Stomach (tissue), 8 donors: ENCODE measurements at regions not wholly inside any gene's neighbourhood (a gene's known extent, or its start where the extent isn't known, plus 50 kb on each side); places are given as distances from the start of the nearest gene placed in this dataset.

Experiments used
- DNase-seq, 2 donors: peaks; one replicate each; pipeline versions ENCODE4 v3.0.0 to v3.0.0-alpha.2; 2013 to 2019
- H3K27ac ChIP-seq, 5 donors: fragments of 200-600 bp in 4 of 5; sonication (generic) in 4 of 5; one replicate each; pipeline ENCODE4 v1.5.1; 2013 to 2019; ENCODE audit warnings: mild to moderate bottlenecking in 1 of 5, moderate library complexity in 1 of 5
- H3K27me3 ChIP-seq, 3 donors: fragments of 200-600 bp; sonication (generic); one replicate each; pipeline ENCODE4 v1.5.1; 2017 to 2019; ENCODE audit warnings: mixed run types in 1 of 3
- H3K36me3 ChIP-seq, 4 donors: fragments of 200-600 bp; sonication (generic); 1 replicate in 3 of 4; 2 replicates in 1 of 4; pipeline ENCODE4 v1.5.1; 2016 to 2019
- H3K4me1 ChIP-seq, 4 donors: fragments of 200-600 bp; sonication (generic); one replicate each; pipeline ENCODE4 v1.5.1; 2016 to 2019
- H3K4me3 ChIP-seq, 4 donors: fragments of 200-600 bp; sonication (generic) in 3 of 4; one replicate each; pipeline ENCODE4 v1.5.1; 2016 to 2019; ENCODE audit warnings: mild to moderate bottlenecking in 1 of 4
- H3K9me3 ChIP-seq, 4 donors: fragments of 200-600 bp; sonication (generic); one replicate each; pipeline ENCODE4 v1.5.1; 2016 to 2019
- CTCF ChIP-seq, 7 experiments: fragments of 450-650 bp in 4 of 7; fragments of 200-600 bp in 3 of 7; sonication (generic) in 3 of 7; IDR thresholded peaks; one replicate each; pipeline ENCODE4 v1.5.1; 2016 to 2019; ENCODE audit warnings: antibody characterized with exemption in 7 of 7, control low read depth in 2 of 7, mild to moderate bottlenecking in 1 of 7
- EP300 ChIP-seq: sonication (generic); formaldehyde crosslinking; IDR thresholded peaks from one replicate; pipeline ENCODE4 v1.6.1; 2017; ENCODE audit warnings: antibody characterized with exemption
- POLR2A ChIP-seq, 4 donors: fragments of 450-650 bp; IDR thresholded peaks; one replicate each; pipeline ENCODE4 v1.6.1; 2016; ENCODE audit warnings: antibody characterized with exemption in 4 of 4, control low read depth in 2 of 4, mild to moderate bottlenecking in 1 of 4, moderate library complexity in 1 of 4
- POLR2AphosphoS5 ChIP-seq, 3 donors: sonication (generic); formaldehyde crosslinking; IDR thresholded peaks; one replicate each; pipeline ENCODE4 v1.6.1; 2016; ENCODE audit warnings: antibody characterized with exemption in 3 of 3
- WGBS, 5 donors: extraction: QIAGEN DNeasy Blood & Tissue Kit in 3 of 5; methylation state at CpG; one replicate each; pipeline versions ENCODE4 v1.1.5 to v1.1.7; 2013 to 2018; 5-methylcytosine and 5-hydroxymethylcytosine counted together
- intact Hi-C: fragments of 100-400 bp; cut with DNase I; formaldehyde crosslinking; loops from one replicate; pipeline ENCODE4 v1.15.1; 2023; ENCODE audit warnings: low total_unique reads
- donor health status: healthy with polysubstance abuse.
- donor health status: Bipolar disorder and iron deficiency.
- donor health status: healthy.

DNA sequence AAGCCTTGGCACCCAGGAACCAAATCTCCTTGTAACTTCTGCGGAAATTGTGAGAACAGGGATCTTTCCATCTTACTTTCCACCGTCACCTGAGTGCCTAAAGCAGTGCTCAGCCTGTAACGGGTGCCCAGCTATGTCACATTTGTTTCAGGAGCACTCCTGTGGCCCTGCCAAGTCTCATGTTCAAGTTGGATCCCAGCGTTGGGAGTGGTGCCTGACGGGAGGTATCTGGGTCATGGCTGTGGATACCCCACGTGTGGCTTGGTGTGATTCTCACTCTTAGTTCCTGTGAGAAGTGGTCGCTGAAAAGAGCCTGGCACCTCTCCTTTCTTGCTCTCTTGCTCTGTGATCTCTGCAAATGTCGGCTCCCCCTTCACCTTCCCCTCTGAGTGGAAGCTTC, 114.9 kb downstream of the UQCRFS1 start:
- 74 to 82% (median 80%) methylated on average over 8 of the region's 8 CpGs for WGBS, 5 donors
- DNase-seq = no peak
- intact Hi-C loops = no loop called here
- TF ChIP-seq EP300 (no peak), POLR2AphosphoS5 (IDR thresholded peaks at IDR 0.05) (no peak), CTCF (IDR thresholded peaks at IDR 0.05) (no peak), POLR2A (IDR thresholded peaks at IDR 0.05) (no peak)
- no peak overlapping the region for H3K4me3 ChIP-seq
- peak overlapping the region in 3 of 5 donors; percentile 69 to 74 (median 71) for H3K27ac ChIP-seq
- H3K9me3 ChIP-seq = peaks cover 0 to 18% (median 2%) of the 10 kb centered on the region in 4 donors
- H3K36me3 ChIP-seq = no peaks in the 10 kb centered on the region
- H3K4me1 ChIP-seq = peaks cover 0 to 11% (median 0%) of the 10 kb centered on the region in 4 donors
- H3K27me3 ChIP-seq = no peaks in the 10 kb centered on the region

DNA sequence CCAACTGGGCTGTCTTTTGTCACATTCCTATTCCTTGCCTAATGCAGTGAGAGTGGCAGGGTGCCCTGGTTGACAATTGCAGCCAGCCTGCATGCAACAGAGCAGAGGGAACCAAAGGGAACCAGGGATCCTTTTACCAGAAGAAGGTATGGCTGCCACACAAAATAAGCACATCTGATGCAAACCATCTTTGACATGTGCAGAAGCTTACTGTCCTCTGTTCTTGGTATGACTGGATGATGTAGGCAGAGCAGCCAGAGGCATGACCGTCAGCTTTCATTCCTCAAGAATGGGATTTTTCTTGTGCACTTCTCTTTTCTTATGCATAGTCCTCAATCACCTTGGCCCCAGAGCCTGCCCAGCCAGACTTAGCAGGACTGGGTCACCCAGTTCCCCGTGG, 116.1 kb downstream of the UQCRFS1 start:
- Histone ChIP-seq H3K36me3 (no peaks in the 10 kb centered on the region), H3K27me3 (no peaks in the 10 kb centered on the region), H3K9me3 (peaks cover 0 to 18% (median 2%) of the 10 kb centered on the region in 4 donors), H3K4me3 (no peak overlapping the region), H3K4me1 (peaks cover 0 to 11% (median 0%) of the 10 kb centered on the region in 4 donors), H3K27ac (no peak overlapping the region)
- no peak for TF ChIP-seq CTCF (IDR thresholded peaks at IDR 0.05)
- no peak for TF ChIP-seq EP300
- no peak for TF ChIP-seq POLR2A (IDR thresholded peaks at IDR 0.05)
- no peak for TF ChIP-seq POLR2AphosphoS5 (IDR thresholded peaks at IDR 0.05)
- no peak for DNase-seq
- 55 to 68% (median 63%) methylated on average over 2 of the region's 2 CpGs for WGBS, 5 donors
- intact Hi-C loops = no loop called here

- TF ChIP-seq POLR2AphosphoS5 (IDR thresholded peaks at IDR 0.05) (no peak), POLR2A (IDR thresholded peaks at IDR 0.05) (no peak), EP300 (no peak), CTCF (IDR thresholded peaks at IDR 0.05) (no peak)
- WGBS, 5 donors = 81 to 88% (median 86%) methylated on average over 6 of the region's 6 CpGs
- DNase-seq = no peak
- Histone ChIP-seq H3K9me3 (peaks cover 0 to 5% (median 0%) of the 10 kb centered on the region in 4 donors), H3K36me3 (no peaks in the 10 kb centered on the region), H3K4me1 (peaks cover 0 to 5% (median 0%) of the 10 kb centered on the region in 4 donors), H3K27me3 (no peaks in the 10 kb centered on the region), H3K27ac (no peak overlapping the region), H3K4me3 (no peak overlapping the region)
- intact Hi-C loops = no loop called here
Measured at GRCh38 chr19:29093553-29093908, 119.4 kb downstream of the UQCRFS1 start.

- TF ChIP-seq POLR2AphosphoS5 (IDR thresholded peaks at IDR 0.05) (no peak), EP300 (no peak), POLR2A (IDR thresholded peaks at IDR 0.05) (no peak), CTCF (IDR thresholded peaks at IDR 0.05) (no peak)
- peak in 1 of 2 donors; percentile 30 for DNase-seq
- Histone ChIP-seq H3K4me3 (no peak overlapping the region), H3K27me3 (no peaks in the 10 kb centered on the region), H3K4me1 (no peaks in the 10 kb centered on the region), H3K27ac (no peak overlapping the region), H3K9me3 (peaks cover 0 to 5% (median 0%) of the 10 kb centered on the region in 4 donors), H3K36me3 (no peaks in the 10 kb centered on the region)
- intact Hi-C loops = no loop called here
- WGBS, 5 donors = 86 to 92% (median 90%) methylated on average over 19 to 41 of the region's 41 CpGs
Measured at GRCh38 chr19:29092712-29093552, 120.0 kb downstream of the UQCRFS1 start.
